Large intestine (tissue), 3 donors: ENCODE measurements at regions not wholly inside any gene's neighbourhood (a gene's known extent, or its start where the extent isn't known, plus 50 kb on each side); places are given as distances from the start of the nearest gene placed in this dataset.

Source experiments
- DNase-seq, 2 donors: peaks; one replicate each; pipeline versions ENCODE4 v3.0.0 to v3.0.0-alpha.2; 2013
- H3K27ac ChIP-seq: one replicate; pipeline ENCODE4 v1.5.1; 2013; ENCODE audit warnings: low read length
- H3K27me3 ChIP-seq: 2 replicates; pipeline ENCODE4 v1.6.1; 2013; ENCODE audit warnings: low read length; ENCODE audit not compliant: control insufficient read depth, insufficient read depth
- H3K36me3 ChIP-seq: 2 replicates; pipeline ENCODE4 v1.6.1; 2013; ENCODE audit warnings: low read length; ENCODE audit not compliant: control insufficient read depth, insufficient read depth
- H3K4me1 ChIP-seq: one replicate; pipeline ENCODE4 v1.6.1; 2013; ENCODE audit warnings: low read length; ENCODE audit not compliant: control insufficient read depth, insufficient read depth
- H3K4me3 ChIP-seq: one replicate; pipeline ENCODE4 v1.5.1; 2013; ENCODE audit warnings: low read length
- H3K9me3 ChIP-seq: one replicate; pipeline ENCODE4 v1.6.1; 2013; ENCODE audit warnings: mild to moderate bottlenecking, low read depth, low read length, moderate library complexity; ENCODE audit not compliant: control insufficient read depth
- WGBS: methylation state at CpG from one replicate; pipeline ENCODE4 v1.1.5; 2013; ENCODE audit warnings: low lambda C conversion rate; ENCODE audit not compliant: insufficient coverage; 5-methylcytosine and 5-hydroxymethylcytosine counted together

- DNase-seq: no peak
- Histone ChIP-seq H3K9me3 (no peaks in the 10 kb centered on the region), H3K27me3 (no peaks in the 10 kb centered on the region), H3K4me3 (no peak overlapping the region), H3K27ac (no peak overlapping the region), H3K4me1 (no peaks in the 10 kb centered on the region), H3K36me3 (no peaks in the 10 kb centered on the region)
- WGBS: no CpG with 5 or more reads among the region's 5 CpGs
Measured at GRCh38 chrX:131764216-131764615, 220.3 kb downstream of the OR13H1 start.

DNA sequence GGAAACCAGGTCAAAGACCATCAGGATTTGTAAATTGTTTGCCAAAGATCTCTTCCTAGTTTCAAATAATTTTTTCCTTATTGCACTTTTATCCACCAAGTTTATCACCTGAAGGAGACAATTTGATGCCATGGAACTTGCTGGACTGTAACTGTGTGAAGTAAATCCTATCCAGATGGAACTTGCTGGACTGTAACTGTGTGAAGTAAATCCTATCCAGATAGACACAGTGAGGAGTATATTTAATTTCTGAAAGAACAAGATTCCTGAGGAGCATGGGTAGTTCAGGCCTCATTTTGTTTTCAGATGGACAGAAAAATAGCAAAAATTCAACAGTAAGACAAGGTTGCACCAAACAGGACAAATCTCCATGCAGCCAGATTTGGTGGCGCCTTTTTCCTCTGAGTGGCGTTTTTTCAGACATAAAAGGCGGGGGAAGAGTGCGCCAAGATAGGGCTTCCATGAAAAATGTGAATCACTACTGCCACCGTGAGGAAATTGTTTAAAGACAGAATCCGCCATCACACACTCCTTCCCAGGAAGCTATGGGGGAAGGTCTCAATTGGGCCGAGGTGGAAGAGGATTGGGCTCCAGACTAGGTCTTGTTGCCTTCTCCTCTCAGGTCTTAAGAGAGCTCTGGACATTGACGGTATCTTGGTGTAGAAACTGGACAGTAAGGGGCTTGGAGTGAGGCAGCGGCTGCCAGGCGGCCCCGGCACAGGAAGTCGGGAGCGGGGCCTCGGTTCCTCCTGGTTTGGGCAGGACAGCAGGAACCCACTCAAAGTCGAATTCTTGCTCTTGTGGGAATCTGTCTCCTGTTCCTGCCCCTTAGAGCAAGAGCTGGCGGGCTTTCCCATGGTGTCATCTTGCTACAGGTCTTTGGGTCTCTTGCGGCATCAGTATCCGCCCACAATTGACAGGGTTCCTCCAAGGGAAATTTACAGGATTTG lies 234.7 kb downstream of the OR13H1 start:
- Histone ChIP-seq H3K4me3 (no peak overlapping the region), H3K27ac (no peak overlapping the region)

GRCh38 chrX:131779306-131779705 lies 235.4 kb downstream of the OR13H1 start:
- Histone ChIP-seq H3K4me1 (no peaks in the 10 kb centered on the region), H3K9me3 (no peaks in the 10 kb centered on the region), H3K27ac (no peak overlapping the region), H3K36me3 (no peaks in the 10 kb centered on the region), H3K27me3 (no peaks in the 10 kb centered on the region), H3K4me3 (no peak overlapping the region)
- DNase-seq: no peak
- WGBS: no CpG with 5 or more reads among the region's 7 CpGs

More for the DNA sequence above, 234.7 kb downstream of the OR13H1 start:
- Histone ChIP-seq H3K9me3 (no peaks in the 10 kb centered on the region), H3K4me1 (no peaks in the 10 kb centered on the region), H3K27me3 (no peaks in the 10 kb centered on the region), H3K36me3 (no peaks in the 10 kb centered on the region)
- no CpG with 5 or more reads among the region's 18 CpGs for WGBS
- DNase-seq: peak in 1 of 2 donors; percentile 71

GRCh38 chrX:131779741-131780140 lies 235.9 kb downstream of the OR13H1 start:
- WGBS: no CpG with 5 or more reads among the region's 4 CpGs

DNA sequence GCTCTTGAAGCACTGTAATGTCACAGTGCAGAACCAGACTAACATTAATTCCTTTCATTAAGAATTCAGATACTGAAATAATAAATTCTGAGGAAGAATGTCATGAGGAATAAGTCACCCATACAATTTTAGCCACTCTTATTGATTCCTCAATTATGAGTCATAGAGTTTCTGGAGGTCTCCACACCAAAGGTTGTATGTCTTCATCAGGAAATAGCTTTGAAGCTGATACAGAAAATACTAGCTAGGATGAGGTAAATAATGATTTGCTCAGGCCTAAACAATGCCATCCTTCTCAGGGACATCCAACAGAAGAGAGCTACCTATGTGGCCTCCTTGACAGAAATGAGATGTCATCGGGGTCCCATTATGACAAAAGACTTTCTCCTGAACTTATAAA lies 238.8 kb downstream of the OR13H1 start:
- Histone ChIP-seq H3K4me1 (no peaks in the 10 kb centered on the region), H3K36me3 (no peaks in the 10 kb centered on the region), H3K9me3 (no peaks in the 10 kb centered on the region), H3K27ac (no peak overlapping the region), H3K4me3 (no peak overlapping the region), H3K27me3 (no peaks in the 10 kb centered on the region)
- DNase-seq: no peak
- WGBS: no CpG with 5 or more reads among the region's 1 CpG

More at GRCh38 chrX:131779741-131780140, 235.9 kb downstream of the OR13H1 start:
- Histone ChIP-seq H3K9me3 (no peaks in the 10 kb centered on the region), H3K27me3 (no peaks in the 10 kb centered on the region), H3K4me3 (no peak overlapping the region), H3K4me1 (no peaks in the 10 kb centered on the region), H3K27ac (no peak overlapping the region), H3K36me3 (no peaks in the 10 kb centered on the region)
- no peak for DNase-seq

GRCh38 chrX:131783555-131784308 lies 239.4 kb upstream of the STK26 start:
- no peak overlapping the region for H3K4me3 ChIP-seq
- DNase-seq: peak in 1 of 2 donors; percentile 87
- 86% methylated on average over 1 of the region's 15 CpGs for WGBS

DNA sequence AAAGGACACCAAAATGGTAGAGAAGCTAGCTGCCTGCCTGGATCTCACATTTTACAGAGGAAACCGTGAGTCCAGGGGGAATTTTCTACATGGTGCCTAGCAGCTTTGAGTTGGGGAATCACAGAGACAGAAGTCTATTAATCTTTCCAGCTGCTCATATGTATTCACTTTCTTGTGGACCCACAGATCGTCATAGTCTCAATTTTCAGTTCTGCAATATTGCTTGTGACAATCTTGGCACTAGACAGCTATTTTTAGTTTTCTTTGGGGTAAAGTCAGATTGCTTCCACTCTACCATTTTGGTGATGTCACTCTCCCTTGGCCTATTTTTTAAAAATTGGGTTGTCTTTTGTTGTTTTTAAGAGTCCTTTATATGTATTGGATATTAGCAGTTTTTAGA lies 233.4 kb upstream of the STK26 start:
- no CpG with 5 or more reads among the region's 2 CpGs for WGBS
- no peak overlapping the region for H3K4me3 ChIP-seq
- no peaks in the 10 kb centered on the region for H3K36me3 ChIP-seq

More at GRCh38 chrX:131783555-131784308, 239.4 kb upstream of the STK26 start:
- no peaks in the 10 kb centered on the region for H3K4me1 ChIP-seq
- no peaks in the 10 kb centered on the region for H3K27me3 ChIP-seq
- no peak overlapping the region for H3K27ac ChIP-seq
- H3K36me3 ChIP-seq: no peaks in the 10 kb centered on the region
- H3K9me3 ChIP-seq: no peaks in the 10 kb centered on the region

DNA sequence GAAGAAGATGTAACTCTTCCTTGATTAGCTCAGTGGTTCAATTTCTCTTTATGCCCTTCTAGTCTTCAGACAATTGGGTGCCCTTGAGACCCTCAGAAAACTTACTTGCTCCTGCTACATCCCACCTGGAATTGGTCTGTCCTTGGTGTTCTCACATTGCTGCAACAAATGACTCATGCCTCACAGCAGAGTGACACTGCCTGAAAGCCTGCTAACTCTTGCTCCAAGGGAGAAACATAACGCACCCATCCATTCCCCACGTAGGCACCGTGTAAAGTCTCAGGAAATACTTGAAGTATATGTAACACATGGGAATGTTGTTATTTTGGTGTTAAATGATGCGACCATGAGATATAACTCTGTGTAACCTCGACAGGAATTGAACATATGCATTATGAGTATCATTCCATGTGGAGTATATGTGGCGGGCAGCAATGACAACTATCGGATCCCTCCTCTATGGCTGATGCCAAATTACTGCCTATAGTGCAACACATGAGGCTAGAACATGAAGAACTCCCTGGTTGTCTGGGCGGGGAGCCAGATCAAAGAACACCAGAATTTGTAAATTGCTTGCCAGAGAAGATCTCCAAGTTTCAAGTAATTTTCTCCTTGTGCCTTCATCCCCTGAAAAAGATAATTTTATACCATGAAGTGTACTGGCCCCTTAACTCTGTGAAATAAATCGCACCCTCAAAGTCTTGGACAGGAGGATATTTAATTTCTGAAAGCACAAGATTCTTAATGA lies 231.3 kb upstream of the STK26 start:
- DNase-seq: no peak
- Histone ChIP-seq H3K4me1 (no peaks in the 10 kb centered on the region), H3K27me3 (no peaks in the 10 kb centered on the region), H3K36me3 (no peaks in the 10 kb centered on the region), H3K4me3 (no peak overlapping the region), H3K9me3 (no peaks in the 10 kb centered on the region), H3K27ac (no peak overlapping the region)
- no CpG with 5 or more reads among the region's 9 CpGs for WGBS

More for the DNA sequence above, 233.4 kb upstream of the STK26 start:
- H3K27ac ChIP-seq: no peak overlapping the region
- DNase-seq: no peak
- H3K27me3 ChIP-seq: no peaks in the 10 kb centered on the region
- no peaks in the 10 kb centered on the region for H3K4me1 ChIP-seq
- H3K9me3 ChIP-seq: no peaks in the 10 kb centered on the region

DNA sequence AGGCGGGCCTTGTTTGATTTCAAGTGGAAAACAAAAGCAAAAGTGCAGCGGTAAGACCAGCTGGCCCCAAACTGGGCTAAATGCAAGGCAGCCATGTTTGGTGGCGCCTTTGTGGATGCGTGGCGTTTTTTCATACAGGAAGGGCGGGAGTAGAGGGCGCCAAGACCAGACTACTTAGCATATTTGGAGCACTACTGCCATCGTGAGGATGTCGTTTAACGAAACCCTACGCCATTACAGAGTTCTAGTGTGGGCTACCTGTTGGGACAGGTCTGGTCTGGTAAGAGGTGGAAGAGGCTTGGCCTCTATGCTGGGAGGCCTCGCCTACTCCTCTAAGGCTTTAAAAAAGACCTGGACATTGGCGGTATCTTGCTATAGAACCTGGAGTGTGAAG lies 230.7 kb upstream of the STK26 start:
- Histone ChIP-seq H3K36me3 (no peaks in the 10 kb centered on the region), H3K4me3 (no peak overlapping the region), H3K4me1 (no peaks in the 10 kb centered on the region), H3K9me3 (no peaks in the 10 kb centered on the region), H3K27ac (no peak overlapping the region), H3K27me3 (no peaks in the 10 kb centered on the region)
- peak in 1 of 2 donors; percentile 94 for DNase-seq
- no CpG with 5 or more reads among the region's 13 CpGs for WGBS
